HuH-7 (cell line): ENCODE measurements at regions not wholly inside any gene's neighbourhood (a gene's known extent, or its start where the extent isn't known, plus 50 kb on each side); places are given as distances from the start of the nearest gene placed in this dataset.
"Not testable (repeated sequence)": the region's sequence is repeated elsewhere in the genome, so short reads cannot be mapped to it uniquely, and the experiment has no call there.

ENCODE experiments used
- DNase-seq: peaks from one replicate; pipeline ENCODE4 v3.0.0; 2011; ENCODE audit warnings: low spot score

DNA sequence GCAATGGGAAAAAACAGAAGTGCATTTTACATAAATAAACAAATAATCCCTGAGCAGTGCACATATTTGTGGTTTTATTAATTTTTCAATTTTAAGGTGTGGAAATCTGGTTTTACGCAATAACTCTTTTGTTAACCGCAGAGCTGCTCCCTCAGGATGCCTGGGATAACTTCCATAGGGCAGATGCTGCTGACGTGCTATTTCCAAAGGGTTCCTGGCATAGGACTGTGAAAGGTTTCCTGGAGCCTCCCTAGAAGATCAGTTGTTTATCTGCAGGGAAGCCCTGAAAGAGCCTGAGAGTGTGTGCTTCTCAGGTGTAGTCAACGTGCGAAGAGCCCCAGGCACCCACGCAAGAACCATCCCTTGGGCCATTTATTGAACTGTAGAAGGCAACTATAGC is 443.5 kb downstream of the PLK2 start:
- no peak for DNase-seq

- DNase-seq: no peak
These were observed 444.7 kb downstream of the PLK2 start for GRCh38 chr5:58015175-58015574.

DNA sequence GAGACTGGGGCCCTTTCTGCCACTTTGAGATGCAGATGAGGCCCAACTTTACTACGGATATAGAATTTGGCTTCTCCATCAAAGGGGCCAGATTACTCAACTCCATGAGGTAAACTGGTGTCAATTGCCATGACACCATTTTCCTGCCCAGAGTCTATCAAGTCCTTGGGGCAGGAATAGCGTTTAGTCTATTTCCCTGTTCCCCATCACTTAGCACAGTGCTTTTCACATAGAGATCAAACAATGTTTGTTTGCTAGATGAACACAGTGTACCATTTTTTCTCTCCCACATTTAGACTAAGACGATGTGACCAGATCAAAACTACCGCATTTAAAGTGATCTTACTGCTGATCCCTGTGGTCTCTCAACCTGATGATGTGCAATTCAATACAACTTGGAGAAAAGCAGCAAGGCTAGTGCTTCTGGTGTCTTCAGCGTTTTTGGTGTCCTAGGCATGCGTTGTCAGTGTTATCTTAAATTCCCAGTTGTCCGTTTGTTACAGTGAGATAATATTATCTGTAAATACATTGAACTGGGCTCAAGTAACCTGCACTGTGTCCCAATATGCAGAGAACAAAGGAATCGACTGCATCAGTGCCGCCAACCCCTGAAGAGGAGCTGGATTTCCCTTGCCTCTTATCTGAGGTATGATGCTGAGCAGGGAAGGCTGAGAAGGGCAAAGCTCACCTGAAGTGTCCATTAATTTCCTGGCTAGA is 446.2 kb downstream of the PLK2 start:
- no peak for DNase-seq

- DNase-seq: no peak
These were observed 447.0 kb downstream of the PLK2 start for GRCh38 chr5:58012801-58013315.

GRCh38 chr5:58012102-58012501 is 447.8 kb downstream of the PLK2 start:
- no peak for DNase-seq

DNA sequence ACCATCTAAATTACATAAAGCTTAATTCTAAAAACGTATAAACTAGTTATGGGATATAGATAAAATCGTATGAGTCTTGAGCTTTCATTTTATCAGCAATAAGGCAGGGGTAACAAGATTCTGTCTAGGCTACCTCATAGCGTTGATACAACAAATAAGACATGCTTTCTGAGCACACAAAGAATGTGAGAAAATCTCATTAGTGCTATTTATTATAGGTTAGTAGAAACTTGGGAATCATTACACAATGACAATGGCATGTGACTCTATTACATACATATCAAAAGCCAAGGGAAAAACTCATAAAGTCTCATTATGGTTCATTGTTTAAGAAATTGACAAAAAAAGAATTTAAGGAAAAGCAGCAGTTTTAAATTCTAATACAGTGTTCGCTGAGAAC is 448.6 kb downstream of the PLK2 start:
- no peak for DNase-seq

DNA sequence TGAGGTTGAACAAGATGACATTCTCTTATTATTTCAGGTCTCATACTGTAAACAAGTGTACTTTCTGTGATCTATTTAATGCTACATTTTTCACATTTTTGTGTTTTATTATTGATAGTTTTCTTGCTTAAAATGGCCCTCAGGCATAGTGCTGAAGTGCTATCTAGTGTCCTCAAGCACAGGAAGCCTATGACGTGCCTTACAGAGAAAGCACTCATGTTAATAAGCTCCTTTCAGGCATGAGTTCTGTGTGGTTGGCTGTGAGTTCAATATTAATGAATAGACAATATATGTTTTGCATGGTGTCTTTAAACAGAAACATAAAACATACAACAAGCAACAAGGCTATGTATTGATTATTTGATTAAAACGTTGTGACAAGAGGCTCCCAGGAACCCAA is 450.1 kb downstream of the PLK2 start:
- DNase-seq: no peak

DNA sequence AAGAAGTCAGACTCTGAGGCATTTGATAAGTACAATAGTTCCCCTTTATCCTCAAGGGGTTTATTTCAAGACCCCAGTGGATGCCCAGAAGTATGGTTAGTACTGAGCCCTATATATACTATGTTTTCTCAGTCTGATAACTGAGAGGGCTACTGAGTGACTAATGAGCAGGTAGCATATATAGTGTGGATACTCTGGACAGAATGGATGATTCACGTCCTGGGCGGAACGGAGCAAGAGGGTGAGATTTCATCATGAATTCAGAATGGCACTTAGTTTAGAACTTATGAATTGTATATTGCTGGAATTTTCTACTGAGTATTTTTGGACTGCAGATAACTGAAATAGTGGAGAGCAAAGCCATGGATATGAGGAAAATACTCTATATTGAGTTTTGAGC is 457.6 kb downstream of the PLK2 start:
- no peak for DNase-seq

- DNase-seq: no peak
These were observed 466.0 kb downstream of the PLK2 start for GRCh38 chr5:57993866-57994265.

GRCh38 chr5:57989378-57989777 is 470.5 kb downstream of the PLK2 start:
- DNase-seq: no peak

GRCh38 chr5:57988813-57989212 is 471.1 kb downstream of the PLK2 start:
- DNase-seq: no peak

- DNase-seq: no peak
These were observed 472.3 kb downstream of the PLK2 start for GRCh38 chr5:57987552-57987951.

DNA sequence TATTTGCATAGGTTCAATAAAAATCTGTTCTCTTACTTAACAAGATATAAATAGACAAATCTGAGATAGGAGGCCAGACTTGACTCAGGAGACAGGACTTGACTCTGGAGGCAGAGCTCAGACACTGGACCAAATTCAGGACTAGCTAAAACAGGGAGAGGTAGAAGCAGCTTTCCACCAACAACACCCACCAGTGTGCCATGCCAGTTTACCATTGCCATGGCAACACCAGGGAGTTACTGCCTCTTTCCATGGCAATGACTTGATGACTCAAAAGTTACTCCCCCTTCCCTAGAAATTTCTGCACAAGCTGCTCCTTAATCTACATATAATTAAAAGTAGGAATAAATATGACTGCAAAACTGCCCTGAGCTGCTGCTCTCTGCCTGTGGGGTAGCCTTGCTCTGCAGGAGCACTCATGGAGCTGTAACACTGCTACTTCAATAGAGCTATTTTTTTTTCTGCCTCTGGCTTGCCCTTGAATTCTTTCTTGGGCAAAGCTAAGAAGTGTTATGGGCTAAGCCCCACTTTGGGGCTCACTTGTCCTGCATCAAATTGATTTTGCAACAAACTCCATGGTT is 473.0 kb downstream of the PLK2 start:
- no peak for DNase-seq

- DNase-seq: no peak
These were observed 476.5 kb downstream of the PLK2 start for GRCh38 chr5:57983426-57983825.

GRCh38 chr5:57979671-57980070 is 480.2 kb downstream of the PLK2 start:
- DNase-seq: no peak

GRCh38 chr5:57976506-57976905 is 483.4 kb downstream of the PLK2 start:
- DNase-seq: no peak

GRCh38 chr5:57972099-57972498 is 487.8 kb downstream of the PLK2 start:
- not testable (repeated sequence) for DNase-seq

DNA sequence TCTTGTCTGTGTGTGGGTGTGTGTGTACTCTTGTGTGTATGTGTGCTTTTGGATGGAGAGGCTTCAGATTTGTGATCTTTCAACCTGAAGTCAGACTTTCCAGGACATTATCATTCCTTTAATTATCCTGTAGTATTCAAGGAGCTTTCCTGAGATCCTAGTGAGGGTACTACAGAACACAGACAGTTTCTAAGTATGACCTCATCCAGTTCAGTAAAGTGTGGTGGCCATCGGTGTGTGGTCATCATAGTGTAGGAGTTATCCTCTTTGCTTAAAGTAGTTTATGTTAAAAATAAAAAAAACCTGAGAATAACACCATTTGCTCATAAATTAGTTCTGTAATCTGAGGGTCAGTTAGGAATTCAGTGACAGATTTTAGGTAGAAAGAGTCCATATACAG is 478.0 kb upstream of the ACTBL2 start:
- DNase-seq: no peak

- no peak for DNase-seq
These were observed 474.0 kb upstream of the ACTBL2 start for GRCh38 chr5:57956636-57957035.

- no peak for DNase-seq
These were observed 472.9 kb upstream of the ACTBL2 start for GRCh38 chr5:57955511-57955910.

DNA sequence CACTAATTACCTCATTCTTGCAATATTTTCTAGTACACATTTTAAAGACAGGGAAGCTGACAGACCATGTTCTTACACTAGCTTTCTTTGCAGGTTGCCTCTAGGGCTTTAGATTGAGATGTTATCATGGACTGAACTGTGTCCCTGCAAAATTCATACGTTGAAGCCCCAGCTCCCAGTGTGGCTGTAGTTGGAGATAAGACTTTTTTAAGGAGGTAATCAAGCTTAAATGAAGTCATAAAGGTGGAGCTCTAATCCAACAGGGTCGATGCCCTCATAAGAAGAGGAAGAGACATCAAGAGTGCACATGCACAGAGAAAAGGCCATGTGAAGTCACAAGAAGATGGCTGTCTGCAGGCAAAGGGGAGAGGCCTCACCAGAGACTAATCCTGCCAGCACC is 471.2 kb upstream of the ACTBL2 start:
- DNase-seq: no peak

- no peak for DNase-seq
These were observed 468.1 kb upstream of the ACTBL2 start for GRCh38 chr5:57950616-57951228.

DNA sequence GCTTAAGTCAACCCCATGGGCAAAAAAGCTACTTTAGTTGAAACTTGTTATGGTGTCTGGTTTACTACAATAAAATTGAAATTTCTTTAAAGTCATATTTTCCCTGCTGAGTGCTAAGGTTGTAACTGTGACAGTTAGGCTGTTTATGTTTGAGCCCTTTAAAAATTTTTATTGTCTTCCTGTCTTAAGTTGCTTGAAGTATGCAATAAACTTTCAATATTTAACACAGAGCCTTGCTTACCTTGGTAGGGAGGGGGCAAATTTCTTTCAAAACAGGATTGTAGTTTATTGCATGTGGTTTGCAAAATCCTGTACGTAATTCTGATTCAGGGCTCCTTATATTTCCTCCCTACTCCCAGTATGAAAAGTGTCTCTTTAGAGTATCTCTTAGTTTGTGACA is 465.5 kb upstream of the ACTBL2 start:
- no peak for DNase-seq

GRCh38 chr5:57947181-57947580 is 464.6 kb upstream of the ACTBL2 start:
- DNase-seq: no peak
